ENCODE measurements at regions not wholly inside any gene's neighbourhood (a gene's known extent, or its start where the extent isn't known, plus 50 kb on each side); places are given as distances from the start of the nearest gene placed in this dataset.

DNA sequence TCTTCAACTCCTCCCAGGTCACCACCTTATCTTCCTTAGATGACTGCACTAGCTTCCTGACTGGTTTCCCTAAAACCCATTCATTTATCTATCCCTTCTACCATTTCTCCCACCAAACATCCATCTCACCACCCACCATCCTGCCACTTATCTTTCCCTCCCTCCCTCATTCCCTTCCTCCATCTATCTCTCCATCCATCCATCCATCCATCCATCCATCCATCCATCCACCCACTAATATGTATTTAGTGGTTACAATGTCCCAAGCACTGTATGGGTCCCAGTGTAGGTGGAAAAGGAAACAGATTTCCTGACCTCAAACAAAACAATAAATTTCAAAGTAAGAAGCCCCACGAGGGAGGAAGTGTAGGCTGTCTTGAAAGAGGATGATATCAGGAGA lies 59.3 kb upstream of the APCDD1L start:
- no peak overlapping the region for H3K4me3 ChIP-seq
- no peak for DNase-seq (ENCODE audit: low read depth, low spot score)
- no peak for FAIRE-seq
- BruUV-seq (replicated peaks) = no TSS peak
- ChIA-PET POLR2A (interaction anchor here (0.7 kb wide), 1 partner anchor 114 kb away, joined by 3 read pairs; no protein-coding TSS in a partner anchor), SMC1A (ENCODE audit: uncharacterized antibody, unreplicated experiment) (no interaction called here), CTCF (no interaction called here), RAD21 (ENCODE audit: unreplicated experiment) (no interaction called here)
- peaks cover 0 to 1% of the 10 kb centered on the region in 2 experiments; a peak in 3 of 4 replicates for H3K27me3 ChIP-seq (replicated peaks in 1 of 2; ENCODE audit: control insufficient read depth in 2 of 2, insufficient read depth in 2 of 2, low read length in 1 of 2)
- no peaks in the 10 kb centered on the region for H4K20me1 ChIP-seq (ENCODE audit: control insufficient read depth, insufficient read depth)
- H2AFZ ChIP-seq (ENCODE audit: control insufficient read depth, low read depth, low read length) = no peak overlapping the region
- H3K4me2 ChIP-seq (ENCODE audit: control insufficient read depth, insufficient read depth) = no peak overlapping the region
- H3K4me1 ChIP-seq (ENCODE audit: control insufficient read depth, insufficient read depth, low read length) = no peaks in the 10 kb centered on the region
- 0% methylated on average over 1 of the region's 1 CpG for WGBS (ENCODE audit: insufficient coverage, insufficient replicate concordance, low lambda C conversion rate, missing lambda C conversion rate)
- TF ChIP-seq PBX3 (IDR thresholded peaks at IDR 0.05; ENCODE audit: insufficient replicate concordance, low read depth, low read length) = no peak
- H3K36me3 ChIP-seq (ENCODE audit: control insufficient read depth in 2 of 2, insufficient read depth in 2 of 2, low read length in 1 of 2) = no peaks in the 10 kb centered on the region
- H3K27ac ChIP-seq (ENCODE audit: control insufficient read depth, insufficient read depth) = no peak overlapping the region
- no peak overlapping the region for H3K9ac ChIP-seq (ENCODE audit: control insufficient read depth, insufficient read depth, low read length)
- intact Hi-C loops (cut with micrococcal nuclease; ENCODE audit: unreplicated experiment) = no loop called here
- ATAC-seq = no peak
- in situ Hi-C loops (cut with MboI) = loop anchor here (25.0 kb wide), 1 partner anchor 1238 kb away; no protein-coding TSS in a partner anchor
- no peaks in the 10 kb centered on the region for H3K79me2 ChIP-seq (ENCODE audit: control insufficient read depth, insufficient read depth, low read length)
- H3K9me3 ChIP-seq (replicated peaks; ENCODE audit: control insufficient read depth, insufficient read depth, low read length) = no peaks in the 10 kb centered on the region

DNA sequence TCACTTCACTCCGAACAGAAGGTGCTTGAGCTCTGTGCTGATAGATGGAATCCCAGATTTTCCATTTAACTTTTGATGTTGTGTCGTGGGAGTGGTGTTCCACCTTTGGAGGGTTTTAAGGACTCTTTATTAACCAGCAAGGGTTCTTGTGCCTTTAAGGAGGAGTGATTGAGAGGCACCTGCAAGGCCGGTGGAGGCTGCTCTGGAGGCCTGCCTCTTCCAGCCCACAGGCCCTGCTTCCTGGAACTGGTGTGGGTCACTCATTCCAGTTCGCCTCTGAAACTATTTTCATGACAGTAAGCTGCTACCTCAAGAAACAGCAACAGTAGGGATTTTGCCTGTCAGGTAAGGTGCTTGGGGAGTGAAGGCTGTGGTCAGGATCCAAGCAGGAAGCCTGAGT lies 58.8 kb upstream of the APCDD1L start:
- H3K9ac ChIP-seq (ENCODE audit: control insufficient read depth, insufficient read depth, low read length) = no peak overlapping the region
- no peak for TF ChIP-seq CREM (IDR thresholded peaks at IDR 0.05; ENCODE audit: low read depth)
- no peak for TF ChIP-seq NFXL1 (IDR thresholded peaks at IDR 0.05; ENCODE audit: borderline replicate concordance)
- no peak for TF ChIP-seq TARDBP (IDR thresholded peaks at IDR 0.05; ENCODE audit: borderline replicate concordance)
- TF ChIP-seq EED (IDR thresholded peaks at IDR 0.05; ENCODE audit: low read depth) = no peak
- TF ChIP-seq ASH2L (IDR thresholded peaks at IDR 0.05; ENCODE audit: borderline replicate concordance, low read depth) = no peak
- TF ChIP-seq POU2F2 (IDR thresholded peaks at IDR 0.05; ENCODE audit: borderline replicate concordance, low read depth, low read length) = no peak
- TF ChIP-seq KDM1A (IDR thresholded peaks at IDR 0.05; ENCODE audit: borderline replicate concordance) = no peak
- no peak for TF ChIP-seq CHD4 (IDR thresholded peaks at IDR 0.05)
- TF ChIP-seq SREBF1 (IDR thresholded peaks at IDR 0.05; ENCODE audit: low read length) = no peak
- no peak for TF ChIP-seq BRCA1 (IDR thresholded peaks at IDR 0.05; ENCODE audit: low read depth, low read length)
- no peak for TF ChIP-seq TCF7 (IDR thresholded peaks at IDR 0.05; ENCODE audit: borderline replicate concordance)
- no peak for TF ChIP-seq MEF2A (IDR thresholded peaks at IDR 0.05; ENCODE audit: insufficient read depth, low read depth, low read length)
- no peak for TF ChIP-seq NR2C1 (IDR thresholded peaks at IDR 0.05)
- TF ChIP-seq NBN (IDR thresholded peaks at IDR 0.05) = no peak
- no peak for TF ChIP-seq MTA2 (IDR thresholded peaks at IDR 0.05; ENCODE audit: low read depth)
- TF ChIP-seq ZNF24 (IDR thresholded peaks at IDR 0.05) = no peak
- no peak for TF ChIP-seq CBX3 (IDR thresholded peaks at IDR 0.05; ENCODE audit: borderline replicate concordance, low read depth)
- no peak for TF ChIP-seq FOXM1 (IDR thresholded peaks at IDR 0.05; ENCODE audit: low read depth, low read length)
- no peak for TF ChIP-seq IKZF1 (conservative IDR thresholded peaks at IDR 0.05)
- 45% methylated on average over 4 of the region's 4 CpGs for WGBS (ENCODE audit: insufficient coverage, insufficient replicate concordance, low lambda C conversion rate, missing lambda C conversion rate)
- H4K20me1 ChIP-seq (ENCODE audit: control insufficient read depth, insufficient read depth) = no peaks in the 10 kb centered on the region
- BruUV-seq (replicated peaks) = no TSS peak
- intact Hi-C loops (cut with micrococcal nuclease; ENCODE audit: unreplicated experiment) = no loop called here
- H3K4me2 ChIP-seq (ENCODE audit: control insufficient read depth, insufficient read depth) = no peak overlapping the region
- H3K27me3 ChIP-seq (replicated peaks in 1 of 2; ENCODE audit: control insufficient read depth in 2 of 2, insufficient read depth in 2 of 2, low read length in 1 of 2) = peaks cover 0 to 1% of the 10 kb centered on the region in 2 experiments; a peak in 3 of 4 replicates
- ChIA-PET RAD21 (ENCODE audit: unreplicated experiment) (no interaction called here), CTCF (no interaction called here), POLR2A (no interaction called here), SMC1A (ENCODE audit: uncharacterized antibody, unreplicated experiment) (no interaction called here)
- H3K4me1 ChIP-seq (ENCODE audit: control insufficient read depth, insufficient read depth, low read length) = no peaks in the 10 kb centered on the region
- FAIRE-seq = no peak
- no peak overlapping the region for H2AFZ ChIP-seq (ENCODE audit: control insufficient read depth, low read depth, low read length)
- H3K9me3 ChIP-seq (replicated peaks; ENCODE audit: control insufficient read depth, insufficient read depth, low read length) = no peaks in the 10 kb centered on the region
- no peak for DNase-seq (ENCODE audit: low read depth, low spot score)
- no peaks in the 10 kb centered on the region for H3K79me2 ChIP-seq (ENCODE audit: control insufficient read depth, insufficient read depth, low read length)
- no peak overlapping the region for H3K27ac ChIP-seq (ENCODE audit: control insufficient read depth, insufficient read depth)
- no peaks in the 10 kb centered on the region for H3K36me3 ChIP-seq (ENCODE audit: control insufficient read depth in 2 of 2, insufficient read depth in 2 of 2, low read length in 1 of 2)
- in situ Hi-C loops (cut with MboI) = loop anchor here (25.0 kb wide), 1 partner anchor 1238 kb away; no protein-coding TSS in a partner anchor
- ATAC-seq = no peak
- H3K4me3 ChIP-seq = no peak overlapping the region

Data from GM12878 (cell line).